GM19025 (cell line): ENCODE measurements at regions not wholly inside any gene's neighbourhood (a gene's known extent, or its start where the extent isn't known, plus 50 kb on each side); places are given as distances from the start of the nearest gene placed in this dataset.
A peak's percentile ranks its signal among the peaks of the same experiment; 100 is the strongest.

Experiments
- ATAC-seq: cut with Tn5 transposase; IDR thresholded peaks from one replicate; pipeline ENCODE4 v1.9.1; 2021; ENCODE audit warnings: mild to moderate bottlenecking, low read depth, moderate library complexity; ENCODE audit not compliant: unreplicated experiment

DNA sequence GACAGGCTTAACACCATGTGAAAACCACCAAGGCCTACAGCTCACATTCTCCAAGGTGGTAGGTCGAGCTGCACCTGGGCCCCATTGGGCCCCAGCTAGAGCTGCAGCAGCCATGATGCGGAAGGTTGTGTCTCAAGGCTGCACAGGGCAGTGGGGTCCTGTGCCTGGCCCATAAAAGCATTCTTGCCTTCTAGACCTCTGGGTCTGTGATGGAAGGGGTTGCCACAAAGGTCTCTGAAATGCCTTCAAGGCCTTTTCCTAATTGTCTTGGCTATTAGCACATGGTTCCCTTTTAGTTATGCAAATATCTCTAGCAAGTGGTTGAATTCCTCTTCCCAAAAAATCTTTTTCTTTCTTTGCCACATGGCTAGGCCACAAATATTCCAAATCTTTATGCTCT, 52.5 kb upstream of the C11orf58 start:
- no peak for ATAC-seq

- ATAC-seq, result no peak
Observed at GRCh38 chr11:16678466-16679116, 59.9 kb upstream of the C11orf58 start.

DNA sequence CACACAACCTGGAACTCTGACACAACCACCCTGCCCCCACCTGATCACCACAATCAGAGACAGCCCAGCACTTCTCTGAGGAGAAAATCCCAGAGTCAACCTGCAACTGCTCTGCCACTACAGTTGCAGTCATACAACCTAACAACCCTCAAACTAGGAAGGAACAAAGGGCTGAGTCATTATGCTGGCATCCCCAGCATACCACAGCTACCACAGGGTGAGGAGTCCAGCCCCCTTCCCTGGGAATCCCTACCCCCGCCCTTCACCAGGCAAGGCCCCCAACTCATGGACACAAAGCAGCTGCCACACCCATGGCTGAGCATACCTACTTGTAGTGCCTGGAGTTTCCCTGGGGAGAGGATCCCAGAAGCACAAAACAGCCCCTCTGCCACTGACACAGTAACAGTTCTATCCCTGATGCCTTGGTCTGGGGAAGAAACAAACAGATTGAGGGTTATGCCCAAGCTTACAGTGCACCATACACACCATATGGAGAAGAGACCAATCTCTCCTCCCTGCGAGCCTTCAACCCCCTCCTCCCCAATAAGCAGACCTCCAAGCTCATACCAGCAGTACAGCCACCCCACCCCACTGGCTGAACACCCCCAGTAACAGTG, 68.5 kb upstream of the C11orf58 start:
- ATAC-seq, result no peak

DNA sequence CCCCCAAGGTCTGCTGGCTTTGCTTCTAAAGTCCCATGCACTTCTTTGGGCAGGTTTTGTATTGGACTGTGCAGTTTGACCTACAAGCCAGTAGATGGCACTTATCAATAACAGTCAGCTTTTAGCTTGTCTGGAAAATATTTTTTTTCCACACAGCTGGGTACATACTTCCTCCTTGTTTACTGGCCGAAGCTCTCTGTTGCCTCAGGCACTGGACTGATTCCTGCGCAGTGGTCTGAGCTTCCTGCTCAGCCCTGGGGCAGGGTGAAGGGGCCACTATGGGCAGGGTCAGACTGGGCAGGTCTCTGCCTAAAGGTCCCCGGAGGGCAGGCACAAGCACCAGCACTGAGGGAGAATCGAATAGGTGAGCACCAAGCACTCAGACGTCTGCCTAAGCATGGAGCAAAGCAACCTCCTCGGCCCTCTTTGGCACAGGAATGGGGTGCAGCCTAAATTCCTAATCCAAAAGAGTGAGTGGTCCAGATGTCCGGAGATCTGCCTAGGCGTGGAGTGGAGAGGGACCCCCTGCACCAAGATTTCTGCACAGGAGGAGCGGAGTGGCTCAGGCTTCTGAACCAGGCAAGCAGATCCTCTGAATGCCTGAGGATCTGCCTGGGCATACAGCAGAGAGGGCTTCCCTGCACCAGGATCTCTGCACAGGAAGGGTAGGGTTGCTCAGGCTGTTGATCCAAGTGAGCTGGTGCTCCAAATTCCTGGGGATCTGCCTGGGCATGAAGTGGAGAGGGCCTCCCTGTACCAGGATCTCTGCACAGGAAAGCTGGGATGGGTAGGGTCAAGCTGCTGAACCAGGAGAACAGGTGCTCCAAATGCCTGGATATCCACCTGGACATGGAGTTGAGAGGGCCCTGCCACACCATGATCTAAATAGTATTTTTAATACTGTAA, 105.9 kb upstream of the C11orf58 start:
- no peak for ATAC-seq

- ATAC-seq, result no peak
Observed at GRCh38 chr11:16630651-16631050, 107.8 kb upstream of the C11orf58 start.

GRCh38 chr11:16618431-16618830, 120.0 kb upstream of the C11orf58 start:
- no peak for ATAC-seq

- no peak for ATAC-seq
Observed at GRCh38 chr11:16615480-16615879, 123.0 kb upstream of the C11orf58 start.

- ATAC-seq, result peak; percentile 100
Observed at GRCh38 chr11:16613512-16614381, 124.7 kb upstream of the C11orf58 start.

GRCh38 chr11:16613262-16613511, 125.3 kb upstream of the C11orf58 start:
- no peak for ATAC-seq

DNA sequence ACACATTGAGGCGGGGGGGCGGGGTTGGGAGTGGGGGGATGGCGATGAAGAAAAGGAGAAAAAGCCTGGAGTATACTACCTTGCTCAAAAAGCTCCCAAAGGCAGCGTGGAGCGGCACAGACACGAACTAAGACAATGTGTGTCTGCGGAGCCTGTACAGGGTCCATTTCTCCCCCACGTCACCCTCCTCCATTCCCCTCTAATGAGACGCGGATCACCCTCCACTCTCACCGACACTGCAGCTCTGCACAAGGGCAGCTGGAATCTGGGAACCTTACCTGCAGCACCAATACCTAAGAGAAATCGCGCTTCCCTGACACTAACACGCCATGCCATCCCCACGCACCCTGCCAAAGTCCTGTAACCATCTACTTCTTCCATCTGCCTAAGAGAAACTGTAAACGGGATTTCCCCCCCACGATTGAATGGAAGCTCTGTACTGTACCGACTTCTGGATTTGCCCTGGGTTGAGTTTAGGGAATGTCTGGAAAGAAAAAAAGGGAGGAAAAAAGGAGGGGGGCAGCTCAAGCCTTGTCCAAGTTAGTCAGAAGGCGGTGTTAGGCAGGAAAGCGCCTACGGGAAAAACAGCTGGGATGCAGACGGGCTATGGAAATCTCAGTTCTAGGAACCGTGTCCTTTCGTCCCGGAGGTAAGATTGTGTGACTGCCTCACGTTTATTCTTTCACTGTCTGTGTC, 125.7 kb upstream of the C11orf58 start:
- ATAC-seq, result no peak

GRCh38 chr11:16611926-16612565, 126.4 kb upstream of the C11orf58 start:
- no peak for ATAC-seq

DNA sequence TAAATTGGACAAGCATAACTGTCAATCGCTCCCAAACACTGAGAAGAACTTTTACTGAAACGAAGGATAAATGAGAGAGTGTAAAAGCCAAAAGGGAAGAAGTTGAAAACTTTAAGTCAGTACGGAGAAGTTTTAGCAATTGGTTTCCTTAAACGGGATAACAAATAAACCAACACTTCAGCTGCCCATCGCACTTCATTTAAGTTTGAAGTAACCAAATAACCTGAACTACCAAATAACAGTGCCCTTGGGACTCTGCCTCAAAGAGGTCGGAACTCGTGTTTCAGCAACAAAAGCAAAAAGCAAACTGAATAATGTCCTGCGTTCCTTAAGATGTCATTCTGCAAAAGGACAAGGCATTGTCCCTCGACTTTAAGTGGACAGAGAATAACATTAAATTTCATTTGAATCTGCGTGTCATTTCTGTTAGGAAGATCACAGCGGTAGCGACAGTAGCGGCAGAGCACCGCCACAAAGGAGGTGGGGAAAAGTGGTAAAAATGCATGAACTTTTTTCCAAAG, 127.0 kb upstream of the C11orf58 start:
- ATAC-seq, result no peak

- ATAC-seq, result no peak
Observed at GRCh38 chr11:16610738-16611388, 127.6 kb upstream of the C11orf58 start.

GRCh38 chr11:16610213-16610737, 128.2 kb upstream of the C11orf58 start:
- ATAC-seq, result no peak

GRCh38 chr11:16609769-16610168, 128.7 kb upstream of the C11orf58 start:
- no peak for ATAC-seq

DNA sequence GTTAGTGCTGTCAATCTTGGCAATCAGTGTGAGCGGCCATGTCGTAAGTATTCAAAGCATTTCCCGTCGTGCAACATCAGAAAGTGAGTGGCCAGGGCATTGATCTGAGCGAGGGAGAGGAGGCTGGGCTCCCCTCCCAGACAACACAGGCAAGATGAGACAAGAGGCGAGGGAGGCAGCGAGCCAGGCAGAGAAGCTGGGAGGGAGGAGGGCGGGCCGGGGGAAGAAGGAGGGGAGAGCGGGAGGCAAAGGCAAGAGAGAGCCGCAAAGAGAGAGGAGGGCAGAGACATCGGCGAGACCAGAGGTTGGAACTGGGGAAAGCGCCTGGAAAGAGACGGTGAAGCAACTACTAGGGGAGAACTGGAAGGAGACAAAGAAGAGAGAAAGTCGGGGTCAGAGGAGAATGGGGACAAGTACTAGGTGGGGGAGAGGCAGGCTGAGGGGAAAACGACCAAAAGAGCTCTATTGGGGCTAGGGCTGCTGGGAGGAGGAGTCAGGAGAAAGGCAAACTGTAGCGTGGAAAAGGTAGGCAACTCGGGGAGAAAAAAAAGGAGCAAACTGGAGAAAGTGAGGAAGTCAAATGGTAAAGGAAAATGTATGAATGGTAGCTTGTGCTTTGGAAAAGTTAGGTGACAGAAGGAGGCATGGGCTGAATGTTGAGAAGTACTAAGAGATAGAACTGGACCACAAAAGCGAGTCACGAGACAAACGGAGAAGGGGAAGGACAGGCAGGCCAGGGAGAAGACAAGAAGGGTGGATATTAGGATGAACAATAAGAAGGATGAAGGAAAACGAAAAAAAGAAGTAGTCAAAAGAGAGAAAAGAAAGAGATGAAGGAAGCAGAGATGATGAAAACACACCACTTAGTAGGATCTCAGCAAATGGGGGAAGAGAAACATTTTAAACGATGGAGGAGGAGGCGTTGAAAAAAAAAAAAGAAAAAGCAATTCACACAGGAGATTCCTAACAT, 130.5 kb upstream of the C11orf58 start:
- ATAC-seq, result no peak

DNA sequence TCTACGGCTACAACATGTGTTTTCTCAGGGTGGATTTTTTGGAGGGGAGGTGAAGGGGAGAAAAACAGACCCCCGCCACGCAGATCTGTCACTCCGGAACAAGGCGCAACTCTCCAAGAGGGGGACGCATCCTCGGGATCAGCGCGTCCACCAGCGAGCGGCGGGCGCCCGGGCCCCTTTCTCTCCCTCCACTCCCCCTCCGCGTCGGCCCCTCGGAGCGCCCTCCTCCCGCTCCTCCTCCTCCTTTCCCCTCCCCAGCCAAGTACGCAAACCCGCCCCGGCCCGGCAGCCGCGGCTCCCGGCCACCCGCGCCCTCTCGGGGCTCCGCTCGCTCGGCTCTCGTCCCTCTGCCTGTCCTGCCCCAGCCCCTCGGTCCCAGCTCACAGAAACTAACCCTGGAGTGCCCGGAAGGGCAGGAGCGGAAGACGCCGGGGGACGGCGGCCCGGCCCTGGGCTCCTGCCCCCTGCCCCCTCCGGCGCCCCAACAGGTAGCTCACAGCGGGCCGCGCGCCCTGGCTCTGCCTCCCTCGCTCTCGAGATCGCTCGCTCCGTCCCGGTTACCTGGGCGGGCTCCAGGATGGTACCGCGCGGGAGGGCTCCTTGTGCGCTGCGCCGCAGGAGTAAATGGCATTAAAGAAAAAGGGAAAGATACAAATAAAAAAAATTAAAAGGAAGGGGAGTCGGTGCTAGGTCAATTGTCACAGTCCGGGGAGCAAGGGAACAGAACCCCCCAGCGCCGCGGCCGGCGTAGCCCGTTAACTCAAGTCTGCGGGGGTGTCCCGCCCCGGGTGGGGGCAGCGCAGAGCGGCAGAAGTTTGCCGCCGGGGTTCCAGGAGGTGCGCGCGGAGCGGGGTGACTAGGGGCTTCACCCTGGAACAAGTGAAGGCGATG, 131.4 kb upstream of the C11orf58 start:
- no peak for ATAC-seq
